ENCODE measurements at regions not wholly inside any gene's neighbourhood (a gene's known extent, or its start where the extent isn't known, plus 50 kb on each side); places are given as distances from the start of the nearest gene placed in this dataset.

GRCh38 chr11:45037434-45038005, 86.8 kb upstream of the TP53I11 start:
- no peak for DNase-seq

- DNase-seq, result no peak
These were observed 88.2 kb upstream of the TP53I11 start for GRCh38 chr11:45038923-45039322.

GRCh38 chr11:45041596-45041995, 90.9 kb upstream of the TP53I11 start:
- DNase-seq, result no peak

GRCh38 chr11:45042560-45042959, 91.9 kb upstream of the TP53I11 start:
- no peak for DNase-seq

- no peak for DNase-seq
These were observed 93.2 kb upstream of the TP53I11 start for GRCh38 chr11:45043755-45044475.

GRCh38 chr11:45045683-45046471, 95.2 kb upstream of the TP53I11 start:
- no peak for DNase-seq

GRCh38 chr11:45048313-45048841, 97.7 kb upstream of the TP53I11 start:
- DNase-seq, result no peak

GRCh38 chr11:45048870-45049691, 97.4 kb upstream of the PRDM11 start:
- no peak for DNase-seq

- no peak for DNase-seq
These were observed 96.3 kb upstream of the PRDM11 start for GRCh38 chr11:45050111-45050510.

GRCh38 chr11:45051621-45052020, 94.8 kb upstream of the PRDM11 start:
- DNase-seq, result no peak

GRCh38 chr11:45052361-45052760, 94.1 kb upstream of the PRDM11 start:
- DNase-seq, result no peak

- DNase-seq, result no peak
These were observed 92.5 kb upstream of the PRDM11 start for GRCh38 chr11:45053736-45054446.

GRCh38 chr11:45054956-45055355, 91.5 kb upstream of the PRDM11 start:
- DNase-seq, result no peak

GRCh38 chr11:45056529-45056928, 89.9 kb upstream of the PRDM11 start:
- no peak for DNase-seq

- no peak for DNase-seq
These were observed 88.3 kb upstream of the PRDM11 start for GRCh38 chr11:45057938-45058646.

GRCh38 chr11:45058647-45058950, 87.8 kb upstream of the PRDM11 start:
- DNase-seq, result no peak

- no peak for DNase-seq
These were observed 85.7 kb upstream of the PRDM11 start for GRCh38 chr11:45060707-45061106.

GRCh38 chr11:45061641-45062040, 84.8 kb upstream of the PRDM11 start:
- no peak for DNase-seq

- no peak for DNase-seq
These were observed 84.3 kb upstream of the PRDM11 start for GRCh38 chr11:45062115-45062514.

GRCh38 chr11:45062974-45063635, 83.3 kb upstream of the PRDM11 start:
- no peak for DNase-seq

GRCh38 chr11:45063669-45064068, 82.8 kb upstream of the PRDM11 start:
- no peak for DNase-seq

Measured in 8988T (cell line).